A673 (cell line): ENCODE measurements at regions not wholly inside any gene's neighbourhood (a gene's known extent, or its start where the extent isn't known, plus 50 kb on each side); places are given as distances from the start of the nearest gene placed in this dataset.

Experiments
- BruUV-seq: library from RNA; stranded (reverse); fragments of 400-500 nt; replicated peaks from 2 replicates; lab custom pipeline; 2021; lab: Mats Ljungman, UMichigan
- CTCF ChIA-PET: fragments of 300-600 bp; sonication (Branson Sonifier 250); formaldehyde crosslinking; loops from one replicate; lab custom pipeline; 2022; ENCODE audit warnings: antibody characterized with exemption; lab: Charles Lee
- POLR2A ChIA-PET: fragments of 300-600 bp; sonication (Branson Sonifier 250); formaldehyde crosslinking; loops from one replicate; lab custom pipeline; 2022; ENCODE audit warnings: antibody characterized with exemption; ENCODE audit not compliant: low non-redundant PET; lab: Charles Lee
- DNase-seq: peaks from one replicate; pipeline ENCODE4 v3.0.0-alpha.2; 2015; ENCODE audit warnings: low spot score
- H3K27ac ChIP-seq: fragments of 200-600 bp; sonication (generic); 2 replicates; pipeline ENCODE4 v1.5.1; 2016; ENCODE audit warnings: mixed run types, low read depth, mild to moderate bottlenecking, mixed read lengths, antibody characterized with exemption, low read length; ENCODE audit not compliant: poor library complexity, severe bottlenecking
- H3K27me3 ChIP-seq: fragments of 200-600 bp; sonication (generic); replicated peaks from 2 replicates; pipeline ENCODE4 v1.6.1; 2017; ENCODE audit warnings: mixed run types, low read depth, mild to moderate bottlenecking, mixed read lengths, antibody characterized with exemption, low read length; ENCODE audit not compliant: insufficient read depth, poor library complexity
- H3K36me3 ChIP-seq: fragments of 200-600 bp; sonication (generic); 2 replicates; pipeline ENCODE4 v1.6.1; 2016; ENCODE audit warnings: mixed run types, mild to moderate bottlenecking, mixed read lengths, antibody characterized with exemption, low read length; ENCODE audit not compliant: insufficient read depth, poor library complexity, severe bottlenecking
- H3K4me1 ChIP-seq: fragments of 200-600 bp; sonication (generic); 2 replicates; pipeline ENCODE4 v1.6.1; 2017; ENCODE audit warnings: mixed run types, mild to moderate bottlenecking, mixed read lengths, antibody characterized with exemption, low read length; ENCODE audit not compliant: insufficient read depth, poor library complexity, severe bottlenecking
- H3K4me3 ChIP-seq: fragments of 200-600 bp; sonication (generic); 2 replicates; pipeline ENCODE4 v1.5.1; 2016; ENCODE audit warnings: low read depth, mixed run types, mild to moderate bottlenecking, mixed read lengths, low read length; ENCODE audit not compliant: poor library complexity, severe bottlenecking
- H3K9me3 ChIP-seq: fragments of 200-600 bp; sonication (generic); 2 replicates; pipeline ENCODE4 v1.6.1; 2016; ENCODE audit warnings: mixed run types, low read depth, mild to moderate bottlenecking, mixed read lengths, antibody characterized with exemption, low read length; ENCODE audit not compliant: poor library complexity, severe bottlenecking
- CTCF ChIP-seq: fragments of 300-800, 200-600 bp; sonication (generic); conservative IDR thresholded peaks from 2 replicates; pipeline ENCODE4 v1.5.1; 2017; ENCODE audit warnings: low read depth, mild to moderate bottlenecking, antibody characterized with exemption, low read length, moderate library complexity, mixed read lengths
- EZH2 ChIP-seq: fragments of 200-600 bp; sonication (generic); IDR thresholded peaks from 2 replicates; pipeline ENCODE4 v1.6.1; 2017; ENCODE audit warnings: borderline replicate concordance, low read depth, mild to moderate bottlenecking, mixed read lengths, antibody characterized with exemption, low read length; ENCODE audit not compliant: poor library complexity, severe bottlenecking
- intact Hi-C: fragments of 100-400 bp; cut with micrococcal nuclease; formaldehyde crosslinking; loops from one replicate; pipeline ENCODE4 v1.10.0; 2022; ENCODE audit not compliant: unreplicated experiment

GRCh38 chr11:36931139-36931538 is 333.1 kb upstream of the RAG2 start:
- Histone ChIP-seq H3K27ac (no peak overlapping the region), H3K27me3 (no peaks in the 10 kb centered on the region), H3K9me3 (no peaks in the 10 kb centered on the region), H3K4me3 (no peak overlapping the region), H3K4me1 (peaks cover 9% of the 10 kb centered on the region), H3K36me3 (no peaks in the 10 kb centered on the region)
- ChIA-PET CTCF (no interaction called here), POLR2A (no interaction called here)
- TF ChIP-seq CTCF (no peak), EZH2 (no peak)
- DNase-seq = no peak
- intact Hi-C loops = no loop called here
- no TSS peak for BruUV-seq

- intact Hi-C loops = no loop called here
- BruUV-seq = no TSS peak
- no peak for TF ChIP-seq CTCF
- TF ChIP-seq EZH2 = no peak
- Histone ChIP-seq H3K27me3 (no peaks in the 10 kb centered on the region), H3K4me3 (no peak overlapping the region), H3K4me1 (peaks cover 9% of the 10 kb centered on the region), H3K9me3 (no peaks in the 10 kb centered on the region), H3K36me3 (no peaks in the 10 kb centered on the region), H3K27ac (no peak overlapping the region)
- no peak for DNase-seq
- ChIA-PET CTCF (no interaction called here), POLR2A (no interaction called here)
Observed at GRCh38 chr11:36930256-36930655, 332.2 kb upstream of the RAG2 start.

GRCh38 chr11:36929401-36929800 is 331.4 kb upstream of the RAG2 start:
- no peaks in the 10 kb centered on the region for H3K27me3 ChIP-seq
- no peak for DNase-seq
- ChIA-PET CTCF (no interaction called here), POLR2A (no interaction called here)
- intact Hi-C loops = no loop called here
- H3K4me1 ChIP-seq = peaks cover 9% of the 10 kb centered on the region
- TF ChIP-seq EZH2 = no peak
- no peak for TF ChIP-seq CTCF
- no peaks in the 10 kb centered on the region for H3K9me3 ChIP-seq
- no peak overlapping the region for H3K27ac ChIP-seq
- H3K4me3 ChIP-seq = no peak overlapping the region
- BruUV-seq = no TSS peak
- no peaks in the 10 kb centered on the region for H3K36me3 ChIP-seq
